Peyer's patch (tissue), 4 donors: ENCODE measurements at regions not wholly inside any gene's neighbourhood (a gene's known extent, or its start where the extent isn't known, plus 50 kb on each side); places are given as distances from the start of the nearest gene placed in this dataset.

Experiments used
- POLR2A ChIP-seq, 2 donors: fragments of 450-650 bp; IDR thresholded peaks; one replicate each; pipeline ENCODE4 v1.5.1; 2017; ENCODE audit warnings: antibody characterized with exemption in 2 of 2, mild to moderate bottlenecking in 2 of 2, moderate library complexity in 2 of 2
- TF ChIP-seq, protein P1 (sequence below), 6 experiments: fragments of 450-650 bp in 4 of 6; fragments of 200-600 bp in 2 of 6; sonication (generic) in 1 of 6; IDR thresholded peaks; one replicate each; pipeline ENCODE4 v1.5.1; 2017 to 2019; ENCODE audit warnings: antibody characterized with exemption in 6 of 6, mild to moderate bottlenecking in 3 of 6, moderate library complexity in 1 of 6

DNA sequence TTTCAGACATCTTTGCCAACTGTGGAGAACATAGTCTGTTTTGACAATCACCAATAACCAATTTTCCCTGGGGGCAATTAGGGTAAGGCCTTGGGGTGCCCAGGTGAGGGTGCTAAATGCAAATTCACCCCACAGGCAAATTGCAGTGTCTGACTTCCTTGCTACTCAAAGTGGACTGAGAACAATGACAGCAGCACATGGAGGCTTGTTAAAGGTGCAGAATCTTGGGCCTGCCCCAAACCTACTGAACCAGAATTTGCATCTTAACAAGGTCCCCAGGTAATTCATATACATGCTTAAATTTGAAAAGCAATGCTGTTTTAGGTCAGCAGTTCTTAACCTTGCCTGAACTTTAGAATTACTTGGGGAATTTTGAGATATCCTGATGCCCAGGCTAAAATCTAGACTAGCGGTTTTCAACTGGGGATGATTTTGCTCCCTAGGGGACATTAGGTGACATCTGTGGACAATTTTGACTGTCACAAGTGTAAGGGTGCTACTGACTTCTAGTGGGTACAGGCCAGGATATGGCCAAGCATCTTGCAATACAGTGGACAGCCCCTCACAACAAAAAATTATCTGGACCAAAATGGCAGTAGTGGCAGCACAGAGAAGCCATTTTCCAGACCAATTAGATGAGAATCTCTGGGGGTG lies 80.2 kb upstream of the GCFC2 start:
- TF ChIP-seq, protein P1, sequence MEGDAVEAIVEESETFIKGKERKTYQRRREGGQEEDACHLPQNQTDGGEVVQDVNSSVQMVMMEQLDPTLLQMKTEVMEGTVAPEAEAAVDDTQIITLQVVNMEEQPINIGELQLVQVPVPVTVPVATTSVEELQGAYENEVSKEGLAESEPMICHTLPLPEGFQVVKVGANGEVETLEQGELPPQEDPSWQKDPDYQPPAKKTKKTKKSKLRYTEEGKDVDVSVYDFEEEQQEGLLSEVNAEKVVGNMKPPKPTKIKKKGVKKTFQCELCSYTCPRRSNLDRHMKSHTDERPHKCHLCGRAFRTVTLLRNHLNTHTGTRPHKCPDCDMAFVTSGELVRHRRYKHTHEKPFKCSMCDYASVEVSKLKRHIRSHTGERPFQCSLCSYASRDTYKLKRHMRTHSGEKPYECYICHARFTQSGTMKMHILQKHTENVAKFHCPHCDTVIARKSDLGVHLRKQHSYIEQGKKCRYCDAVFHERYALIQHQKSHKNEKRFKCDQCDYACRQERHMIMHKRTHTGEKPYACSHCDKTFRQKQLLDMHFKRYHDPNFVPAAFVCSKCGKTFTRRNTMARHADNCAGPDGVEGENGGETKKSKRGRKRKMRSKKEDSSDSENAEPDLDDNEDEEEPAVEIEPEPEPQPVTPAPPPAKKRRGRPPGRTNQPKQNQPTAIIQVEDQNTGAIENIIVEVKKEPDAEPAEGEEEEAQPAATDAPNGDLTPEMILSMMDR (IDR thresholded peaks at IDR 0.05): no peak
- TF ChIP-seq POLR2A (IDR thresholded peaks at IDR 0.05): no peak
